ENCODE measurements at regions not wholly inside any gene's neighbourhood (a gene's known extent, or its start where the extent isn't known, plus 50 kb on each side); places are given as distances from the start of the nearest gene placed in this dataset.

DNA sequence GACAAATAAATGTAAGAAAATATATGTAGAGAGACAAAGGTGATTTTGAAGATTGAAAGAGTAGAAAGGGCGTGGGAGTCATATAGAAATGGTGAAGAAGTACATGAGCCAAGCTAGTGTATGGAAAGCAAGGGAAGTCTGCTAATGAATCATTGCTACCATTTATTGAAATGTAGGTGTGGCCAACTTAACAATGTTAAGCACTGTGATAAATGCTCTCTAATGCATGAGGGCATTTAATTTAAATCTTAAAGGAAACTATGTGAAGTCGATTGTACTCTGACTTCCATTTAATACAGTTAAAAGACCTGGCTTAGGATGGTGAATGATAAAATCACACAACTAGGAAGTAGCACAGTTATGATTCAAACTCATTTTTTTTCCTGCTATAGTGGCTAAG lies 219.9 kb downstream of the CASP12 start:
- TF ChIP-seq, protein P1, sequence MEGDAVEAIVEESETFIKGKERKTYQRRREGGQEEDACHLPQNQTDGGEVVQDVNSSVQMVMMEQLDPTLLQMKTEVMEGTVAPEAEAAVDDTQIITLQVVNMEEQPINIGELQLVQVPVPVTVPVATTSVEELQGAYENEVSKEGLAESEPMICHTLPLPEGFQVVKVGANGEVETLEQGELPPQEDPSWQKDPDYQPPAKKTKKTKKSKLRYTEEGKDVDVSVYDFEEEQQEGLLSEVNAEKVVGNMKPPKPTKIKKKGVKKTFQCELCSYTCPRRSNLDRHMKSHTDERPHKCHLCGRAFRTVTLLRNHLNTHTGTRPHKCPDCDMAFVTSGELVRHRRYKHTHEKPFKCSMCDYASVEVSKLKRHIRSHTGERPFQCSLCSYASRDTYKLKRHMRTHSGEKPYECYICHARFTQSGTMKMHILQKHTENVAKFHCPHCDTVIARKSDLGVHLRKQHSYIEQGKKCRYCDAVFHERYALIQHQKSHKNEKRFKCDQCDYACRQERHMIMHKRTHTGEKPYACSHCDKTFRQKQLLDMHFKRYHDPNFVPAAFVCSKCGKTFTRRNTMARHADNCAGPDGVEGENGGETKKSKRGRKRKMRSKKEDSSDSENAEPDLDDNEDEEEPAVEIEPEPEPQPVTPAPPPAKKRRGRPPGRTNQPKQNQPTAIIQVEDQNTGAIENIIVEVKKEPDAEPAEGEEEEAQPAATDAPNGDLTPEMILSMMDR (conservative IDR thresholded peaks at IDR 0.05 in 1 of 2, IDR thresholded peaks at IDR 0.05 in 1 of 2; ENCODE audit: low read depth in 1 of 2, low read length in 2 of 2), result no peak
- no peak for TF ChIP-seq EZH2 (IDR thresholded peaks at IDR 0.05; ENCODE audit: low read length, missing control alignments)
